ENCODE measurements at regions not wholly inside any gene's neighbourhood (a gene's known extent, or its start where the extent isn't known, plus 50 kb on each side); places are given as distances from the start of the nearest gene placed in this dataset.

DNA sequence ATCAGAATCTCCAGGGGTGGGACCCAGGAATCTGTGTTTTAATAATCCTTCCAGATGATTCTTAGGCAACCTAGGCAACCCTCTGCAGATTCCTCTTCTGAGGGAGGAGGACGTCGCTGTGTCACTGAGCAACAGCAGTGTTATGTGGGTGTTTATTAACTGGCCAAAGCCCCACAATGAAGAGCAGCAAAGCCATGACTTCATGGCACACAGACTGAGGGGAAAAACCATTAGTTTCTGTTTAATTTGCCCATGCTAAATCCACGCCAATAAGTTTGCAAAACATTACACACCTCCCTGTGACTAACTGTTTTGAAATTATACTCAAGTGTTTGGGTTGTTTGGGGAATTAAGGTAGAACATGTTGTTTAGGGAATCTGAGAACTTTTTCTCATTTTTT, 83.7 kb upstream of the TMED7 start:
- no peaks in the 10 kb centered on the region for H3K27me3 ChIP-seq (replicated peaks; ENCODE audit: insufficient read depth)
- no peak for ATAC-seq (ENCODE audit: insufficient number of reproducible peaks, low FRiP score, low read depth)
- DNase-seq (ENCODE audit: low spot score) = no peak
- no peaks in the 10 kb centered on the region for H3K36me3 ChIP-seq
- no peaks in the 10 kb centered on the region for H3K9me3 ChIP-seq
- TF ChIP-seq, protein P1, sequence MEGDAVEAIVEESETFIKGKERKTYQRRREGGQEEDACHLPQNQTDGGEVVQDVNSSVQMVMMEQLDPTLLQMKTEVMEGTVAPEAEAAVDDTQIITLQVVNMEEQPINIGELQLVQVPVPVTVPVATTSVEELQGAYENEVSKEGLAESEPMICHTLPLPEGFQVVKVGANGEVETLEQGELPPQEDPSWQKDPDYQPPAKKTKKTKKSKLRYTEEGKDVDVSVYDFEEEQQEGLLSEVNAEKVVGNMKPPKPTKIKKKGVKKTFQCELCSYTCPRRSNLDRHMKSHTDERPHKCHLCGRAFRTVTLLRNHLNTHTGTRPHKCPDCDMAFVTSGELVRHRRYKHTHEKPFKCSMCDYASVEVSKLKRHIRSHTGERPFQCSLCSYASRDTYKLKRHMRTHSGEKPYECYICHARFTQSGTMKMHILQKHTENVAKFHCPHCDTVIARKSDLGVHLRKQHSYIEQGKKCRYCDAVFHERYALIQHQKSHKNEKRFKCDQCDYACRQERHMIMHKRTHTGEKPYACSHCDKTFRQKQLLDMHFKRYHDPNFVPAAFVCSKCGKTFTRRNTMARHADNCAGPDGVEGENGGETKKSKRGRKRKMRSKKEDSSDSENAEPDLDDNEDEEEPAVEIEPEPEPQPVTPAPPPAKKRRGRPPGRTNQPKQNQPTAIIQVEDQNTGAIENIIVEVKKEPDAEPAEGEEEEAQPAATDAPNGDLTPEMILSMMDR (IDR thresholded peaks at IDR 0.05) = no peak
- H3K27ac ChIP-seq = peak overlapping the region; percentile 11 to 59
- H3K4me3 ChIP-seq = no peak overlapping the region
- H3K4me1 ChIP-seq (ENCODE audit: control insufficient read depth in 1 of 2, low read depth in 2 of 2) = peaks cover 0 to 14% of the 10 kb centered on the region in 2 donors

DNA sequence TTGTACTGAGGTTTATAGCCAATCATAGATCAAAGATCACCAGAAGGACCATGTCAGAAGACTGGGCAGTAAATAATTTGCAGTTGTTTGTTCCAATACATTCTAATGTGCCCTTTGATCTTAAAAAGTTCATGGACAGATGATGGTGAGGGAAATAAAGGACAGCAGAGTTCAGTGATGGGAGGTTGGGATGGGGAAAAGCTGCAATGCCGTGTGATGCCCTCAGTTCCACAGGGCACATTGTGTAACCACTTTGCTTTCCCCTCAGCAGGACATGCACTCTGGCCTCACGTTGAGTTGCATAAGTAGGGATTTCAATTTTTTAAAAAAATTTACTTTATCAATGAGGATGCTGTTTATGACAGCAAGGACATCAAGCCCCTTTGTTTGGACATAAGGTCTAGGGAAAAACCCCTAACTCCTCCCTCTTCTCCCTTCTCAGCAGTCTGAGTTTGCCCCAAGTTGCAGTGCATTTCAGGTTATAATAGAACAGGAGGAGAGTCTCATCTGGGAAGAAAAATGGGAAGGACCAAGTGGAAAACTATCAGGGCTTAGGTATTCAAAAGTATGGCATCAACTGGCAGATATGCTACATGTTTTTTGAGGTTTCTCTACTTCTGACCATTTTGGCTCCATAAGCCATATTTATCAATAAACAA, 83.1 kb upstream of the TMED7 start:
- Histone ChIP-seq H3K27me3 (replicated peaks; ENCODE audit: insufficient read depth) (no peaks in the 10 kb centered on the region), H3K4me3 (no peak overlapping the region), H3K4me1 (ENCODE audit: control insufficient read depth in 1 of 2, low read depth in 2 of 2) (peaks cover 0 to 14% of the 10 kb centered on the region in 2 donors), H3K9me3 (no peaks in the 10 kb centered on the region), H3K27ac (peak overlapping the region; percentile 11 to 59), H3K36me3 (no peaks in the 10 kb centered on the region)
- TF ChIP-seq, protein P1 (IDR thresholded peaks at IDR 0.05) = no peak
- DNase-seq (ENCODE audit: low spot score) = no peak
- no peak for ATAC-seq (ENCODE audit: insufficient number of reproducible peaks, low FRiP score, low read depth)

DNA sequence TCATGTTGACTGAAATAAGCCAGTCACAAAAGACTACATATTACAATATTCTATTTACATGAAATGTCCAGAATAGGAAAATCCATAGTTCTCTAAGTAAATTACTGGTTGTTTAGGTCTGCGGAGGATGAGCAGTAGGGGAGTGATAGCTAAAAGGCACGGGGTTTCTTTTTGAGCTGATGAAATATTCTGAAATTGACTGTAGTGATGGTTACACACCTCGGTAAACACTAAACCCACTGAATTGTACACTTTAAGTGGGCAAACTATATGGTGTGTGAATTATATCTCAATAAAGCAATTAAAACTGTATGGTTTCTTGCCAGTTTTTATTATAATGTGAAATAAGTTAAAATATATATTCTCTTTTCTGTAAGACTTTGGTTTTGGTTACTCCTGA, 77.7 kb upstream of the TMED7 start:
- Histone ChIP-seq H3K27ac (no peak overlapping the region), H3K4me3 (no peak overlapping the region), H3K27me3 (replicated peaks; ENCODE audit: insufficient read depth) (no peaks in the 10 kb centered on the region), H3K9me3 (no peaks in the 10 kb centered on the region), H3K36me3 (no peaks in the 10 kb centered on the region), H3K4me1 (ENCODE audit: control insufficient read depth in 1 of 2, low read depth in 2 of 2) (no peaks in the 10 kb centered on the region)
- DNase-seq (ENCODE audit: low spot score) (no peak), ATAC-seq (ENCODE audit: insufficient number of reproducible peaks, low FRiP score, low read depth) (no peak)
- TF ChIP-seq, protein P1 (IDR thresholded peaks at IDR 0.05) = no peak

DNA sequence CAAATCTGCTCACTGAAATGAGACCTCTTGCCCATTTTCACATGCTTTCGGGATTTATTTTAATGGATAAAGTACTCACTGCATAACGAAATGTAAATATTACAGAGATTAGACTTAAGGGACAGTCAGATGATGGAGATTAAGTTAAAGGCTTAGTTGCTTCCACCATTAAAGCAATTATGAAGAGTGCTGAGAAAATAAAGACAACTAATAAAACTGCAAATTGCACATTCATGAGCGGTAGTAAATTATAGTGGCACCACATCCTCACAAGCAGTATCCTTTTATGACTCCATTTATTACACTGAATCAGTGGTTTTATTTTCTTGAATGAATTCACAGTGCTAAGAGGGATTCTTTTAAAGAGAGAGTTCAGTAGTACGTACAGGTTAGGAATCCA, 76.2 kb upstream of the TMED7 start:
- Histone ChIP-seq H3K4me3 (no peak overlapping the region), H3K4me1 (ENCODE audit: control insufficient read depth in 1 of 2, low read depth in 2 of 2) (no peaks in the 10 kb centered on the region), H3K27me3 (replicated peaks; ENCODE audit: insufficient read depth) (no peaks in the 10 kb centered on the region), H3K9me3 (no peaks in the 10 kb centered on the region), H3K36me3 (no peaks in the 10 kb centered on the region), H3K27ac (no peak overlapping the region)
- TF ChIP-seq, protein P1 (IDR thresholded peaks at IDR 0.05) = no peak
- ATAC-seq (ENCODE audit: insufficient number of reproducible peaks, low FRiP score, low read depth) = no peak
- DNase-seq (ENCODE audit: low spot score) = no peak

DNA sequence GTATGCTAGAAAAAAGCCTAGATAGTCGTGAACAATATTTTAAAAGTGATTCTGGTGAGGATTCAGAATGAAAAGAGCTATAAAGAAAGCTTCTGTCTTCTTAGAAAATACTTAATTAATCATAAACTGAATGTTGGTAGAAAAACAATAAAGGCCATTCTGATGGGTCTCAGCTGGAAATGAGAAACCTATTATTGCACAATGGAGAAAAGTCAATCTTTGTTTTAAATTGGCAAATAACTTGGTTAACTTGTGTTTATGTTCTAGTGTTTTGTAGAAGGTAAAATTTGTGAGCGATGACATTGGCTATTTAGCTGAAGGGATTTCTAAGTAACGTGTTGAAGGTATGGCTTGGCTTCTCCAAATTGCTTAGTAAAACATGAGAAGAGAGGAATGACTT, 74.1 kb upstream of the TMED7 start:
- Histone ChIP-seq H3K9me3 (no peaks in the 10 kb centered on the region), H3K27ac (no peak overlapping the region), H3K4me3 (no peak overlapping the region), H3K27me3 (replicated peaks; ENCODE audit: insufficient read depth) (no peaks in the 10 kb centered on the region), H3K36me3 (no peaks in the 10 kb centered on the region), H3K4me1 (ENCODE audit: control insufficient read depth in 1 of 2, low read depth in 2 of 2) (no peaks in the 10 kb centered on the region)
- TF ChIP-seq, protein P1 (IDR thresholded peaks at IDR 0.05) = no peak
- DNase-seq (ENCODE audit: low spot score) = no peak
- ATAC-seq (ENCODE audit: insufficient number of reproducible peaks, low FRiP score, low read depth) = no peak
